A673 (cell line): ENCODE measurements at regions not wholly inside any gene's neighbourhood (a gene's known extent, or its start where the extent isn't known, plus 50 kb on each side); places are given as distances from the start of the nearest gene placed in this dataset.

Experiments
- BruUV-seq: library from RNA; stranded (reverse); fragments of 400-500 nt; replicated peaks from 2 replicates; lab custom pipeline; 2021; lab: Mats Ljungman, UMichigan
- CTCF ChIA-PET: fragments of 300-600 bp; sonication (Branson Sonifier 250); formaldehyde crosslinking; loops from one replicate; lab custom pipeline; 2022; ENCODE audit warnings: antibody characterized with exemption; lab: Charles Lee
- POLR2A ChIA-PET: fragments of 300-600 bp; sonication (Branson Sonifier 250); formaldehyde crosslinking; loops from one replicate; lab custom pipeline; 2022; ENCODE audit warnings: antibody characterized with exemption; ENCODE audit not compliant: low non-redundant PET; lab: Charles Lee
- DNase-seq: peaks from one replicate; pipeline ENCODE4 v3.0.0-alpha.2; 2015; ENCODE audit warnings: low spot score
- H3K27ac ChIP-seq: fragments of 200-600 bp; sonication (generic); 2 replicates; pipeline ENCODE4 v1.5.1; 2016; ENCODE audit warnings: mixed run types, low read depth, mild to moderate bottlenecking, mixed read lengths, antibody characterized with exemption, low read length; ENCODE audit not compliant: poor library complexity, severe bottlenecking
- H3K27me3 ChIP-seq: fragments of 200-600 bp; sonication (generic); replicated peaks from 2 replicates; pipeline ENCODE4 v1.6.1; 2017; ENCODE audit warnings: mixed run types, low read depth, mild to moderate bottlenecking, mixed read lengths, antibody characterized with exemption, low read length; ENCODE audit not compliant: insufficient read depth, poor library complexity
- H3K36me3 ChIP-seq: fragments of 200-600 bp; sonication (generic); 2 replicates; pipeline ENCODE4 v1.6.1; 2016; ENCODE audit warnings: mixed run types, mild to moderate bottlenecking, mixed read lengths, antibody characterized with exemption, low read length; ENCODE audit not compliant: insufficient read depth, poor library complexity, severe bottlenecking
- H3K4me1 ChIP-seq: fragments of 200-600 bp; sonication (generic); 2 replicates; pipeline ENCODE4 v1.6.1; 2017; ENCODE audit warnings: mixed run types, mild to moderate bottlenecking, mixed read lengths, antibody characterized with exemption, low read length; ENCODE audit not compliant: insufficient read depth, poor library complexity, severe bottlenecking
- H3K4me3 ChIP-seq: fragments of 200-600 bp; sonication (generic); 2 replicates; pipeline ENCODE4 v1.5.1; 2016; ENCODE audit warnings: low read depth, mixed run types, mild to moderate bottlenecking, mixed read lengths, low read length; ENCODE audit not compliant: poor library complexity, severe bottlenecking
- H3K9me3 ChIP-seq: fragments of 200-600 bp; sonication (generic); 2 replicates; pipeline ENCODE4 v1.6.1; 2016; ENCODE audit warnings: mixed run types, low read depth, mild to moderate bottlenecking, mixed read lengths, antibody characterized with exemption, low read length; ENCODE audit not compliant: poor library complexity, severe bottlenecking
- EZH2 ChIP-seq: fragments of 200-600 bp; sonication (generic); IDR thresholded peaks from 2 replicates; pipeline ENCODE4 v1.6.1; 2017; ENCODE audit warnings: borderline replicate concordance, low read depth, mild to moderate bottlenecking, mixed read lengths, antibody characterized with exemption, low read length; ENCODE audit not compliant: poor library complexity, severe bottlenecking
- intact Hi-C: fragments of 100-400 bp; cut with micrococcal nuclease; formaldehyde crosslinking; loops from one replicate; pipeline ENCODE4 v1.10.0; 2022; ENCODE audit not compliant: unreplicated experiment
- TF ChIP-seq, protein P1 (sequence below): fragments of 300-800, 200-600 bp; sonication (generic); conservative IDR thresholded peaks from 2 replicates; pipeline ENCODE4 v1.5.1; 2017; ENCODE audit warnings: low read depth, mild to moderate bottlenecking, antibody characterized with exemption, low read length, moderate library complexity, mixed read lengths

DNA sequence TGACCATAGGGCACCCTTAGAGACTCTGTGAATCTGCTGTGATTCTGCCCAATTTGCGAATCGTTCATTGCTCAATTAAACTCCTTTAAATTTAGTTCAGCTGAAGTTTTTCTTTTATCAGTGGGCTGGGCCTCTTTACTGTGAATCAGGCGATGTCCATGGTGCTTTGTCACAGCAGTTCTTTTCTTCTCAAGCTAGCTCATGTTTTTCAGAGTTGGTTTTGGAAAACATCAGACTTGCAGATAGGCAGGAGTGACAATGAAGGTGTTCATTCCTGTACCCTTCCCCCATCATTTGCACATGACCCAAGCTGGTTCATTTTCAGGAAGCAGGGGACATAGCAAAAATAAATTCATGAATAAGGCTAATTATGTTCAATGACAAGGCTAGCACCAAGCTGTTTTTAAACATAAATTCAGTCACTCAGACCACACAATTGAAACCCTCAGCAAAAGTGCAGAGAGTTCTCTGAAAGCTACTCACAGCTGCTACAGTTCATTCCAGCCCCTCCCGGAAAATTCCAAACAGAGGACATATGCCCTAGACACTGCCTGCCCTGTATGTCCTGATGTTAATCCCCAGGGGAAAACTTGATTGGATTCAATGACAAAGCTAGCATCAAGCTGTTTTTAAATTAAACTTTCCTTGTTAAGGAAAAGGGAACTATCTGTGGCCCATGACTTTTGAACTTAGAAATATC, 383.3 kb downstream of the C12orf75 start:
- DNase-seq = no peak
- H3K4me3 ChIP-seq = no peak overlapping the region
- H3K9me3 ChIP-seq = no peaks in the 10 kb centered on the region
- H3K27me3 ChIP-seq = peaks cover 16% of the 10 kb centered on the region
- H3K36me3 ChIP-seq = no peaks in the 10 kb centered on the region
- no TSS peak for BruUV-seq
- no peaks in the 10 kb centered on the region for H3K4me1 ChIP-seq
- TF ChIP-seq, protein P1, sequence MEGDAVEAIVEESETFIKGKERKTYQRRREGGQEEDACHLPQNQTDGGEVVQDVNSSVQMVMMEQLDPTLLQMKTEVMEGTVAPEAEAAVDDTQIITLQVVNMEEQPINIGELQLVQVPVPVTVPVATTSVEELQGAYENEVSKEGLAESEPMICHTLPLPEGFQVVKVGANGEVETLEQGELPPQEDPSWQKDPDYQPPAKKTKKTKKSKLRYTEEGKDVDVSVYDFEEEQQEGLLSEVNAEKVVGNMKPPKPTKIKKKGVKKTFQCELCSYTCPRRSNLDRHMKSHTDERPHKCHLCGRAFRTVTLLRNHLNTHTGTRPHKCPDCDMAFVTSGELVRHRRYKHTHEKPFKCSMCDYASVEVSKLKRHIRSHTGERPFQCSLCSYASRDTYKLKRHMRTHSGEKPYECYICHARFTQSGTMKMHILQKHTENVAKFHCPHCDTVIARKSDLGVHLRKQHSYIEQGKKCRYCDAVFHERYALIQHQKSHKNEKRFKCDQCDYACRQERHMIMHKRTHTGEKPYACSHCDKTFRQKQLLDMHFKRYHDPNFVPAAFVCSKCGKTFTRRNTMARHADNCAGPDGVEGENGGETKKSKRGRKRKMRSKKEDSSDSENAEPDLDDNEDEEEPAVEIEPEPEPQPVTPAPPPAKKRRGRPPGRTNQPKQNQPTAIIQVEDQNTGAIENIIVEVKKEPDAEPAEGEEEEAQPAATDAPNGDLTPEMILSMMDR = no peak
- TF ChIP-seq EZH2 = no peak
- ChIA-PET POLR2A (no interaction called here), CTCF (no interaction called here)
- intact Hi-C loops = no loop called here
- no peak overlapping the region for H3K27ac ChIP-seq

DNA sequence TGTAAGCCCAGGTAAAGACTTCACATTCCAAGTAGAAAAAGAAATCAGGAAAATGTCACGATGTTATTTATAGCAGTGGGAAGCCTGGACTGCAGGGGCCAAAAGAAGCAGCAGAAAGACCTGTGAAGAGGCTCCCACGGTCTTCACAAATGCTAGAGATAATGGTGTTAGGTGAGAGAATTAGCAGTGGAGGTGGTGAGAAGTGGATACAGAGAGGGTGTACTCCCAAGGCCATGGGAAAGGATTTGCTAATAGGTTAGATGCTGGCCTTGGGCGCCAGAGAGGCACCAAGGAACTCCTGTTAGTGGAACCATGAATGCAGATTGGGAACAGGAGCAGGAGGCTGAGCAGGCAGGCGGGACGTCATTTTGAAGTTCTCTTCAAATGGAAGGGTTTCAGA, 386.1 kb downstream of the C12orf75 start:
- TF ChIP-seq, protein P1 = no peak
- TF ChIP-seq EZH2 = no peak
- Histone ChIP-seq H3K4me3 (no peak overlapping the region), H3K9me3 (no peaks in the 10 kb centered on the region), H3K4me1 (no peaks in the 10 kb centered on the region), H3K27ac (no peak overlapping the region), H3K36me3 (no peaks in the 10 kb centered on the region), H3K27me3 (peaks cover 16% of the 10 kb centered on the region)
- DNase-seq = no peak
- intact Hi-C loops = no loop called here
- no TSS peak for BruUV-seq
- CTCF ChIA-PET = no interaction called here
- POLR2A ChIA-PET = no interaction called here

DNA sequence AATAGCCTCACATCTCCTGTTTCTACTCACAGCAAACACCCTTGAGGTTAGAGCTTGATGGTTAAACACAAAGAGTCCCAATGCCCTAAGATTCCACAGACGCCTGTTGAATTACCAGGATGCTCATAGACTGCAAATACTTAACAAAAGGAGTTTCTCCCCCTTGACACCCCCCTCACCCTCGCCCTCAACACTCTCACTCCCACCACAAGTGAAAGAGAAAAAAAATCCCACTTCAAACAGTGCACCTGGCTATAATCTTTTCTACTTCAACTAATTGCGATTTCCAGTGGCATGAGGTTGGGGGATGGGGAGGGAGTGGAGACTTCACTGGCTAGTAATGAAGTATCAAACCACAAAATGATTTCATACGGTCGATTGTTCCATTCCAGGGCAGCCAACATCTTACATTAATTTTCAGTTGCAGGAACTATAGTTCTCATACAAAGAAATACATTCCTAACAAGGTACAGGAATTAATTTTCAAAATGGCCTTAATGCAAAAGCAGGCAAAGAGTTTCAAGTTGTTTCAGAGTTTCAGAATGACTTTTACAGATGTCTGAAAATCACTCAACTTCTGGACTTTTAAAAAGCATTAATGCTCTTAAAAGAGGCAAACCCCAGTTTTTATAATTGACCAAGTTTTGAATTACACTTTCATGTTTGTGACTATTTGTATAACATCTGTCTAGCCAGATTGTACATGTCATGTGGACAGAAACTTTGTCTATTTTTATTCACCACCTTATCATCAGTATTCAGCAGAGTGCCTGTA, 390.7 kb downstream of the C12orf75 start:
- Histone ChIP-seq H3K4me1 (no peaks in the 10 kb centered on the region), H3K4me3 (no peak overlapping the region), H3K9me3 (no peaks in the 10 kb centered on the region), H3K36me3 (no peaks in the 10 kb centered on the region), H3K27me3 (peaks cover 3% of the 10 kb centered on the region), H3K27ac (no peak overlapping the region)
- intact Hi-C loops = no loop called here
- POLR2A ChIA-PET = no interaction called here
- no TSS peak for BruUV-seq
- DNase-seq = no peak
- TF ChIP-seq EZH2 = no peak
- TF ChIP-seq, protein P1 = no peak
- CTCF ChIA-PET = interaction anchor here (0.6 kb wide), 1 partner anchor 188 kb away, joined by 3 read pairs; no protein-coding TSS in a partner anchor
